HG02678 (cell line): ENCODE measurements at regions not wholly inside any gene's neighbourhood (a gene's known extent, or its start where the extent isn't known, plus 50 kb on each side); places are given as distances from the start of the nearest gene placed in this dataset.
"Not testable (repeated sequence)": the region's sequence is repeated elsewhere in the genome, so short reads cannot be mapped to it uniquely, and the experiment has no call there.

Experiments used
- ATAC-seq: cut with Tn5 transposase; IDR thresholded peaks from one replicate; pipeline ENCODE4 v1.9.1; 2021; ENCODE audit warnings: mild to moderate bottlenecking, moderate library complexity; ENCODE audit not compliant: unreplicated experiment

- no peak for ATAC-seq
Measured at GRCh38 chr3:74978684-74979083, 364.2 kb upstream of the CNTN3 start.

- ATAC-seq = not testable (repeated sequence)
Measured at GRCh38 chr3:74985028-74985904, 370.8 kb upstream of the CNTN3 start.

GRCh38 chr3:74988095-74988494, 373.6 kb upstream of the CNTN3 start:
- ATAC-seq = no peak

- no peak for ATAC-seq
Measured at GRCh38 chr3:74992898-74993297, 378.4 kb upstream of the CNTN3 start.

GRCh38 chr3:75001330-75001729, 386.9 kb upstream of the CNTN3 start:
- no peak for ATAC-seq

- ATAC-seq = no peak
Measured at GRCh38 chr3:75012791-75013331, 398.4 kb upstream of the CNTN3 start.

- ATAC-seq = no peak
Measured at GRCh38 chr3:75014008-75014407, 399.5 kb upstream of the CNTN3 start.

- no peak for ATAC-seq
Measured at GRCh38 chr3:75015280-75015679, 400.8 kb upstream of the CNTN3 start.

- ATAC-seq = no peak
Measured at GRCh38 chr3:75035146-75035545, 420.7 kb upstream of the CNTN3 start.

- ATAC-seq = no peak
Measured at GRCh38 chr3:75042941-75043340, 428.5 kb upstream of the CNTN3 start.

- ATAC-seq = no peak
Measured at GRCh38 chr3:75048650-75049049, 434.2 kb upstream of the CNTN3 start.

GRCh38 chr3:75049533-75049932, 435.1 kb upstream of the CNTN3 start:
- no peak for ATAC-seq

- ATAC-seq = no peak
Measured at GRCh38 chr3:75059120-75059519, 444.7 kb upstream of the CNTN3 start.

GRCh38 chr3:75061806-75062205, 447.3 kb upstream of the CNTN3 start:
- no peak for ATAC-seq

GRCh38 chr3:75075158-75075557, 460.7 kb upstream of the CNTN3 start:
- ATAC-seq = no peak

- ATAC-seq = no peak
Measured at GRCh38 chr3:75076481-75076880, 462.0 kb upstream of the CNTN3 start.

- ATAC-seq = no peak
Measured at GRCh38 chr3:75078290-75078689, 463.8 kb upstream of the CNTN3 start.

GRCh38 chr3:75082845-75083244, 468.4 kb upstream of the CNTN3 start:
- ATAC-seq = no peak

- ATAC-seq = no peak
Measured at GRCh38 chr3:75089841-75090240, 475.4 kb upstream of the CNTN3 start.

GRCh38 chr3:75101329-75102147, 487.1 kb upstream of the CNTN3 start:
- ATAC-seq = no peak

- ATAC-seq = no peak
Measured at GRCh38 chr3:75110741-75111140, 496.3 kb upstream of the CNTN3 start.

GRCh38 chr3:75115695-75116094, 501.2 kb upstream of the CNTN3 start:
- no peak for ATAC-seq
